Activated naive CD4-positive, alpha-beta T cell treated with Interleukin-2 at 50 U/mL for 16 hours (primary cell): ENCODE measurements at regions not wholly inside any gene's neighbourhood (a gene's known extent, or its start where the extent isn't known, plus 50 kb on each side); places are given as distances from the start of the nearest gene placed in this dataset.

Experiments used
- DNase-seq: peaks from one replicate; pipeline ENCODE4 v3.0.0-alpha.2; 2020

- no peak for DNase-seq
These were observed 396.6 kb downstream of the NPHP4 start for GRCh38 chr1:5595531-5596170.

GRCh38 chr1:5594056-5594956, 397.9 kb downstream of the NPHP4 start:
- DNase-seq = no peak

GRCh38 chr1:5590717-5591116, 401.5 kb downstream of the NPHP4 start:
- DNase-seq = no peak

- no peak for DNase-seq
These were observed 405.6 kb downstream of the NPHP4 start for GRCh38 chr1:5586629-5587028.

- DNase-seq = no peak
These were observed 407.0 kb downstream of the NPHP4 start for GRCh38 chr1:5585256-5585655.

- DNase-seq = no peak
These were observed 411.3 kb downstream of the NPHP4 start for GRCh38 chr1:5580926-5581325.

- no peak for DNase-seq
These were observed 412.3 kb downstream of the NPHP4 start for GRCh38 chr1:5579966-5580365.

GRCh38 chr1:5578690-5579089, 413.5 kb downstream of the NPHP4 start:
- DNase-seq = no peak

- no peak for DNase-seq
These were observed 414.8 kb downstream of the NPHP4 start for GRCh38 chr1:5577255-5578040.

- DNase-seq = no peak
These were observed 415.6 kb downstream of the NPHP4 start for GRCh38 chr1:5576673-5577065.

GRCh38 chr1:5576011-5576672, 416.1 kb downstream of the NPHP4 start:
- no peak for DNase-seq

GRCh38 chr1:5575396-5575940, 416.8 kb downstream of the NPHP4 start:
- DNase-seq = no peak

GRCh38 chr1:5574641-5575040, 417.6 kb downstream of the NPHP4 start:
- no peak for DNase-seq

- no peak for DNase-seq
These were observed 419.4 kb downstream of the NPHP4 start for GRCh38 chr1:5572794-5573193.

GRCh38 chr1:5571861-5572401, 420.3 kb downstream of the NPHP4 start:
- DNase-seq = no peak

- DNase-seq = no peak
These were observed 420.8 kb downstream of the NPHP4 start for GRCh38 chr1:5571438-5571837.

GRCh38 chr1:5570931-5571330, 421.3 kb downstream of the NPHP4 start:
- DNase-seq = no peak

- DNase-seq = no peak
These were observed 423.9 kb downstream of the NPHP4 start for GRCh38 chr1:5568321-5568720.

GRCh38 chr1:5567839-5568238, 424.4 kb downstream of the NPHP4 start:
- DNase-seq = no peak

GRCh38 chr1:5566924-5567323, 425.3 kb downstream of the NPHP4 start:
- no peak for DNase-seq

GRCh38 chr1:5565281-5566125, 426.7 kb downstream of the NPHP4 start:
- no peak for DNase-seq
